ENCODE measurements at regions not wholly inside any gene's neighbourhood (a gene's known extent, or its start where the extent isn't known, plus 50 kb on each side); places are given as distances from the start of the nearest gene placed in this dataset.

GRCh38 chr4:129359461-129359860 lies 263.5 kb downstream of the C4orf33 start:
- TF ChIP-seq, protein P1, sequence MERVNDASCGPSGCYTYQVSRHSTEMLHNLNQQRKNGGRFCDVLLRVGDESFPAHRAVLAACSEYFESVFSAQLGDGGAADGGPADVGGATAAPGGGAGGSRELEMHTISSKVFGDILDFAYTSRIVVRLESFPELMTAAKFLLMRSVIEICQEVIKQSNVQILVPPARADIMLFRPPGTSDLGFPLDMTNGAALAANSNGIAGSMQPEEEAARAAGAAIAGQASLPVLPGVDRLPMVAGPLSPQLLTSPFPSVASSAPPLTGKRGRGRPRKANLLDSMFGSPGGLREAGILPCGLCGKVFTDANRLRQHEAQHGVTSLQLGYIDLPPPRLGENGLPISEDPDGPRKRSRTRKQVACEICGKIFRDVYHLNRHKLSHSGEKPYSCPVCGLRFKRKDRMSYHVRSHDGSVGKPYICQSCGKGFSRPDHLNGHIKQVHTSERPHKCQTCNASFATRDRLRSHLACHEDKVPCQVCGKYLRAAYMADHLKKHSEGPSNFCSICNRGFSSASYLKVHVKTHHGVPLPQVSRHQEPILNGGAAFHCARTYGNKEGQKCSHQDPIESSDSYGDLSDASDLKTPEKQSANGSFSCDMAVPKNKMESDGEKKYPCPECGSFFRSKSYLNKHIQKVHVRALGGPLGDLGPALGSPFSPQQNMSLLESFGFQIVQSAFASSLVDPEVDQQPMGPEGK (CRISPR knock-in tag; IDR thresholded peaks at IDR 0.05; ENCODE audit: borderline replicate concordance): no peak
- no peak for TF ChIP-seq RARB (CRISPR knock-in tag; IDR thresholded peaks at IDR 0.05)
- TF ChIP-seq ZC3H10 (CRISPR knock-in tag; IDR thresholded peaks at IDR 0.05): no peak
- no peak for TF ChIP-seq BACH2 (CRISPR knock-in tag; IDR thresholded peaks at IDR 0.05; ENCODE audit: borderline replicate concordance)
- no peak for TF ChIP-seq POU6F1 (CRISPR knock-in tag; IDR thresholded peaks at IDR 0.05; ENCODE audit: borderline replicate concordance, low read depth)
- TF ChIP-seq GLIS3 (CRISPR knock-in tag; IDR thresholded peaks at IDR 0.05): no peak
- no peak for TF ChIP-seq ZNF8 (CRISPR knock-in tag; IDR thresholded peaks at IDR 0.05)
- TF ChIP-seq, protein P2, sequence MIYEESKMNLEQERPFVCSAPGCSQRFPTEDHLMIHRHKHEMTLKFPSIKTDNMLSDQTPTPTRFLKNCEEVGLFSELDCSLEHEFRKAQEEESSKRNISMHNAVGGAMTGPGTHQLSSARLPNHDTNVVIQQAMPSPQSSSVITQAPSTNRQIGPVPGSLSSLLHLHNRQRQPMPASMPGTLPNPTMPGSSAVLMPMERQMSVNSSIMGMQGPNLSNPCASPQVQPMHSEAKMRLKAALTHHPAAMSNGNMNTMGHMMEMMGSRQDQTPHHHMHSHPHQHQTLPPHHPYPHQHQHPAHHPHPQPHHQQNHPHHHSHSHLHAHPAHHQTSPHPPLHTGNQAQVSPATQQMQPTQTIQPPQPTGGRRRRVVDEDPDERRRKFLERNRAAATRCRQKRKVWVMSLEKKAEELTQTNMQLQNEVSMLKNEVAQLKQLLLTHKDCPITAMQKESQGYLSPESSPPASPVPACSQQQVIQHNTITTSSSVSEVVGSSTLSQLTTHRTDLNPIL (CRISPR knock-in tag; IDR thresholded peaks at IDR 0.05; ENCODE audit: low read depth): no peak
- no peak for TF ChIP-seq OSR1 (CRISPR knock-in tag; IDR thresholded peaks at IDR 0.05)
- TF ChIP-seq CSRNP3 (CRISPR knock-in tag; IDR thresholded peaks at IDR 0.05): no peak
